Fibroblast of lung (primary cell): ENCODE measurements at regions not wholly inside any gene's neighbourhood (a gene's known extent, or its start where the extent isn't known, plus 50 kb on each side); places are given as distances from the start of the nearest gene placed in this dataset.

Experiments
- CTCF ChIP-seq, 2 donors: IDR thresholded peaks in 1 of 2; conservative IDR thresholded peaks in 1 of 2; 1 replicate in 1 of 2; 2 replicates in 1 of 2; pipeline ENCODE4 v1.5.1; 2011 to 2012; ENCODE audit warnings: low read length in 2 of 2, control low read depth in 1 of 2, inconsistent platforms in 1 of 2, low read depth in 1 of 2, mild to moderate bottlenecking in 1 of 2
- EZH2 ChIP-seq: IDR thresholded peaks from 2 replicates; pipeline ENCODE4 v1.5.1; 2012; ENCODE audit warnings: low read length, control low read depth, mild to moderate bottlenecking; ENCODE audit errors: missing control alignments

- TF ChIP-seq CTCF (conservative IDR thresholded peaks at IDR 0.05 in 1 of 2, IDR thresholded peaks at IDR 0.05 in 1 of 2; ENCODE audit: low read depth in 1 of 2, low read length in 2 of 2), result no peak
- no peak for TF ChIP-seq EZH2
Observed at GRCh38 chr5:105088961-105089360, 1526.4 kb upstream of the NUDT12 start.
